ENCODE measurements at regions not wholly inside any gene's neighbourhood (a gene's known extent, or its start where the extent isn't known, plus 50 kb on each side); places are given as distances from the start of the nearest gene placed in this dataset.

DNA sequence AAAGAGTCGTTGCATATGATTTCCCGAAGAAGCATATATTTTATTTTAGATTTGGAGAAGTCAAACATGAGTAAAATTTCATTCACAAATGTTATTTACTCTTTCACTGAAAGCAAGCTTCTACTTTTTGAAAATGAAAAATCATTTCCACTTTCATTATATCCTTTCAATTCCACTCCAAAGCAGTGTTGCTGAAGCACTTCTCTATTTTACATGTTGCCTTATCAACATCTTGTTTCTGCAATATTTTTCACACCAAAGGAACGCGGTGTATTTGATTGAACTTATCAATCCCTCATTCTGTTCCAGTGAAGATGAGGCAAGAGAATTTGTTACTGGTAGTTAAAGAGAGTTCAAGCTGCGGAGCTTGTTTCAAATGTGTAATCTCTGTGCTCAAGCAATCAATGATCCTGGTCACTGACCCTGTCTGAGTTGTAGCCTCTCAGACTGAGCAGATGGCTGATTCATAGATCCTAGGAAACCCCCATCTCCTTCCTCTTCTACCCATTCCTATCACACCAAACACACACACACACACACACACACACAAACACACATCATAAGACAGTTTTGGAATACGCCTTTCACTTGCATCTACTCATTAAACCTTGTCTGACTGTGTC, 236.2 kb upstream of the FLRT2 start:
- TF ChIP-seq, protein P1, sequence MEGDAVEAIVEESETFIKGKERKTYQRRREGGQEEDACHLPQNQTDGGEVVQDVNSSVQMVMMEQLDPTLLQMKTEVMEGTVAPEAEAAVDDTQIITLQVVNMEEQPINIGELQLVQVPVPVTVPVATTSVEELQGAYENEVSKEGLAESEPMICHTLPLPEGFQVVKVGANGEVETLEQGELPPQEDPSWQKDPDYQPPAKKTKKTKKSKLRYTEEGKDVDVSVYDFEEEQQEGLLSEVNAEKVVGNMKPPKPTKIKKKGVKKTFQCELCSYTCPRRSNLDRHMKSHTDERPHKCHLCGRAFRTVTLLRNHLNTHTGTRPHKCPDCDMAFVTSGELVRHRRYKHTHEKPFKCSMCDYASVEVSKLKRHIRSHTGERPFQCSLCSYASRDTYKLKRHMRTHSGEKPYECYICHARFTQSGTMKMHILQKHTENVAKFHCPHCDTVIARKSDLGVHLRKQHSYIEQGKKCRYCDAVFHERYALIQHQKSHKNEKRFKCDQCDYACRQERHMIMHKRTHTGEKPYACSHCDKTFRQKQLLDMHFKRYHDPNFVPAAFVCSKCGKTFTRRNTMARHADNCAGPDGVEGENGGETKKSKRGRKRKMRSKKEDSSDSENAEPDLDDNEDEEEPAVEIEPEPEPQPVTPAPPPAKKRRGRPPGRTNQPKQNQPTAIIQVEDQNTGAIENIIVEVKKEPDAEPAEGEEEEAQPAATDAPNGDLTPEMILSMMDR (IDR thresholded peaks at IDR 0.05), result no peak
- TF ChIP-seq ZFX (IDR thresholded peaks at IDR 0.05; ENCODE audit: borderline replicate concordance), result no peak
- H3K27ac ChIP-seq, result no peak overlapping the region

DNA sequence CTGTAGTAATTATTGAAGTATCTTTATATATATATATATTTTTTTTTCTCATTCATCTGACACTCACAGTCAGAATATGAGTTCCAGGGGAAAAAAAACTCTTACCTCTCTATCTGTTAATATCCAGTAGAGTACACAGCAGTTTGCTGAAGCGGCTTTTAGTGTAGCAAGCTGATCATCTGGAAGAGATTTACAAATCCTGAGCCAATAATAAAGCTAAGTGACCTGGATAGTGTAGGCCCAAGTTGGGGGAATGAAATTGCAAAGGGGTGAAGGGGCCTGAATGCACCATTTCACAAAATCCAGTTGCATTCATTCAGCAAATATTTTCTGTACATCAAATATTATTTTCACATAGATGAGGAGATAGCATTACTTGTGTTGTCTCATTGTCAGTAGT, 234.6 kb upstream of the FLRT2 start:
- no peak for TF ChIP-seq ZFX (IDR thresholded peaks at IDR 0.05; ENCODE audit: borderline replicate concordance)
- TF ChIP-seq, protein P1 (IDR thresholded peaks at IDR 0.05), result no peak
- H3K27ac ChIP-seq, result no peak overlapping the region

GRCh38 chr14:85296456-85297210, 233.3 kb upstream of the FLRT2 start:
- no peak for TF ChIP-seq ZFX (IDR thresholded peaks at IDR 0.05; ENCODE audit: borderline replicate concordance)
- TF ChIP-seq, protein P1 (IDR thresholded peaks at IDR 0.05), result no peak
- no peak overlapping the region for H3K27ac ChIP-seq

- H3K27ac ChIP-seq, result no peak overlapping the region
These were observed 229.8 kb upstream of the FLRT2 start for GRCh38 chr14:85300107-85300506.

GRCh38 chr14:85301506-85301905, 228.4 kb upstream of the FLRT2 start:
- TF ChIP-seq, protein P1 (IDR thresholded peaks at IDR 0.05), result no peak
- no peak for TF ChIP-seq ZFX (IDR thresholded peaks at IDR 0.05; ENCODE audit: borderline replicate concordance)

More at GRCh38 chr14:85300107-85300506, 229.8 kb upstream of the FLRT2 start:
- TF ChIP-seq, protein P1 (IDR thresholded peaks at IDR 0.05), result no peak

GRCh38 chr14:85306024-85306423, 223.9 kb upstream of the FLRT2 start:
- no peak overlapping the region for H3K27ac ChIP-seq
- TF ChIP-seq, protein P1 (IDR thresholded peaks at IDR 0.05), result no peak
- no peak for TF ChIP-seq ZFX (IDR thresholded peaks at IDR 0.05; ENCODE audit: borderline replicate concordance)

More at GRCh38 chr14:85301506-85301905, 228.4 kb upstream of the FLRT2 start:
- H3K27ac ChIP-seq, result no peak overlapping the region

Measured in 22Rv1 (cell line).